Neural cell (in vitro differentiated cells): ENCODE measurements at regions not wholly inside any gene's neighbourhood (a gene's known extent, or its start where the extent isn't known, plus 50 kb on each side); places are given as distances from the start of the nearest gene placed in this dataset.

Experiments
- EZH2 ChIP-seq: fragments of 200-600, 300-800 bp; shearing (Covaris generic), sonication (generic); IDR thresholded peaks from 2 replicates; pipeline ENCODE4 v1.6.1; 2014; ENCODE audit warnings: antibody characterized with exemption, low read length, borderline replicate concordance, mild to moderate bottlenecking; ENCODE audit not compliant: insufficient read depth, poor library complexity, severe bottlenecking
- RAD21 ChIP-seq: fragments of 450-650 bp; conservative IDR thresholded peaks from 2 replicates; pipeline ENCODE4 v1.6.1; 2014; ENCODE audit warnings: antibody characterized with exemption, mild to moderate bottlenecking, moderate library complexity
- SMC3 ChIP-seq: fragments of 450-650 bp; conservative IDR thresholded peaks from 2 replicates; pipeline ENCODE4 v1.6.1; 2014; ENCODE audit warnings: antibody characterized with exemption, mild to moderate bottlenecking, moderate library complexity; ENCODE audit not compliant: poor library complexity

DNA sequence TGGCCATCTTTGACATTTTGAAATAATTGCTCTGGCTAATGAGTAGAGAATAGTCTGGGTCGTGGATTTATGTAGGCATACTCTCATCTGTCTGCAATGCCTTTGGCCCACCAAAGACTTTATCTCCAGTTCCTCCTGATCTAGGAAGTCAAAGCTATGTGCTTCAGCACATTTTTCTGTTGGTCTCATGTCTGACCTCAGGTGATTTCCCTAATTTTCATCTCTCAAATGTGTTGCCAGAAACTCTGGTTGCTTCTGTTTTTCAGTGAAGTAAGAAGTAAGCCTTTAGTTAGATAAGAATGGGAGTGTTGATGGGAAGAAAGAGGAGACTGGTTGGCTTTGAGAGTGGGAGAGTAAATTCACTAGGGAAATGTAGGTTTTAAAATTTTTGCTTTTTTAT, 66.4 kb downstream of the GPR88 start:
- TF ChIP-seq RAD21, result no peak
- TF ChIP-seq SMC3, result no peak
- TF ChIP-seq EZH2, result no peak
